GM19452 (cell line): ENCODE measurements at regions not wholly inside any gene's neighbourhood (a gene's known extent, or its start where the extent isn't known, plus 50 kb on each side); places are given as distances from the start of the nearest gene placed in this dataset.
"Not testable (repeated sequence)": the region's sequence is repeated elsewhere in the genome, so short reads cannot be mapped to it uniquely, and the experiment has no call there.

Experiments used
- ATAC-seq: cut with Tn5 transposase; IDR thresholded peaks from one replicate; pipeline ENCODE4 v1.9.1; 2021; ENCODE audit not compliant: unreplicated experiment

DNA sequence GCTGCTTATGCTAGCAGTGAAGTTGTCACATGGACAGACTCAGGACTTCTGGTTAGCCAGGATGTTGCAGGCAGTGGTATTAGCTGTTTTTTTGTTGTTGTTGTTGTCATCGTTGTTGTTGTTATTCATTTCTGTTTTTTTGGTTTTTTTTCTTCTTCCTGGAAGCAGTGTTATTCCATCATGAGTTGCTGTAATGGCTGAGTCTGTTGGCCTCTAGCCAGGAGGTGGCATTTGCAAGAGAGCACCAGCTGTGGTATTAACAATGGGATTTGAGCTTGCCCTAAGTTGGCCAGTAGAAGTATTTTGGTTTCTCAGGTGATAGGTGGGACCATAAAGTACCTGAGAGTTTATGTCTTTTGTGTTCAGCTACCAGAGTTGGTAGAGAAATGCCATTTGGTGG lies 561.1 kb downstream of the KCTD16 start:
- ATAC-seq: no peak

DNA sequence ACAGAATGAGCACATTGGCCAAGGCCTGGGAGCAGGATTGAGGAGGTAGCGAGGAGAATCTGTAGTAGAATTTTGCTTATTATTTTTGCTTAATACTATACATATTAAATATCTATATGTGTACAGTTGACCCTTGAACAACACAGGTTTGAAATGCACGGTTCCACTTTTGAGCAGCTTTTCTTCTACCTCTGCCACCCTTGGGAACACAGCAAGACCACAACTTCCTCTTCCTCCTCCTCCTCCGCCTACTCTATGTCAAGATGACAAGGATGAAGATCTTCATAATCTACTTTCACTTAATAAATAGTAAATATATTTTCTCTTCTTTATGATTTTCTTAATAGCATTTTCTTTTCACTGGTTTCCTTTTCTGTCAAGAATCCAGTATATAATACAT lies 541.4 kb downstream of the KCTD16 start:
- no peak for ATAC-seq

GRCh38 chr5:144711172-144711571 lies 540.5 kb downstream of the KCTD16 start:
- ATAC-seq: no peak

- ATAC-seq: no peak
These were observed 540.0 kb downstream of the KCTD16 start for GRCh38 chr5:144710637-144711036.

DNA sequence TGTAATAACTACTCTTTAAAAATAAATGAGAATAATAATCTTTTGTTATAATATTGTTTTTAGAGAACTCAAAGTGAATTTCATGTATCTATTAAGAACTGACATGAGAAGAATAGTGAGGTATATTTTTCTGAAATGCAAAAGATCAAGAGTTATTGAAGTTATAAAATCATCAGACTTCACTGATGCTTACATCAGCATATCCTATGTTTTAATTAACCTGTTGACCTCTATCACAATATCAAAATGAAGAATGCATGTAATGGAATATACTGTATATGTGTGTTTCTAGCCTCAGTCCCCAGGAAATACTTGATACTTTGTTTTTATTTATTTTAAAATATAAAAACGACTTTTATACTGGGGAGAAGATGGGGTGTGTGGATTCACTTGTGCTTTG lies 533.1 kb downstream of the KCTD16 start:
- no peak for ATAC-seq

- no peak for ATAC-seq
These were observed 527.8 kb downstream of the KCTD16 start for GRCh38 chr5:144698484-144698883.

DNA sequence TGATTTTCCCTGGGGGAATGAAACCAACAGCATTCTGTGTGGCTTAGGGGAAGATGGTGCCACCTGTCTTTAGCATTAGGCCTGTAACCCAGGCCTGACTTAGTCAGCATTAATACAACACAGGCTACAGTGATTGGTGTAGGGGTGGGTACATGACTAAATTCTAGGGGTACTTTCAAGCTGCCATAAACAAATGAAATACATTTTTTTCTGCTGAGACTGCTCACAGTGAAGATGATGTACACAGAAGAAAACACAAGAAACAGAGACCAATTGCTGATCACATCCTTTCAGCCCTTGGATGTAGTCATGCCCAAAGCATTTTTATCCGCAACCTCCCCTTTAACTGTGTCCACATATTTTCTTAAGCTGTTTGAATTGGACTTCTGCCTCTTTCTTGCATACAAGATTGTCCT lies 527.2 kb downstream of the KCTD16 start:
- ATAC-seq: no peak

DNA sequence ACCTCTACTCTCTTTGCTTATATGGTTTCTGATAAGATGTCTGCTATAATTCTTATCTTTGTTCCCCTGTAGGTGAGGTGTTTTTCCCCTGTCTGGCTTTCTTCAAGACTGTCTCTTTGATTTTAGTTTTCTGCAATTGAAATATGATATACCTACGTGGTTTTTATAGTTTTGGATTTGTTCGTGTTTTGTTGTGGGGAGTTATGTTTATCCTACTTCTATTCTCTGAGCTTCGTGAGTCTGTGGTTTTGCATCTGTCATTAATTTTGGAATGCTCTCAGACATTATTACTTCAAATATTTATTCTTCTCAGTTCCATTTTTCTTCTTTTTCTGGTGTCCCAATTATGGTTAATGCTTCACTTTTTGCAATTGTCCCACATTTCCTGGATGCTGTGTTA lies 521.3 kb downstream of the KCTD16 start:
- no peak for ATAC-seq

- no peak for ATAC-seq
These were observed 514.2 kb downstream of the KCTD16 start for GRCh38 chr5:144684899-144685298.

DNA sequence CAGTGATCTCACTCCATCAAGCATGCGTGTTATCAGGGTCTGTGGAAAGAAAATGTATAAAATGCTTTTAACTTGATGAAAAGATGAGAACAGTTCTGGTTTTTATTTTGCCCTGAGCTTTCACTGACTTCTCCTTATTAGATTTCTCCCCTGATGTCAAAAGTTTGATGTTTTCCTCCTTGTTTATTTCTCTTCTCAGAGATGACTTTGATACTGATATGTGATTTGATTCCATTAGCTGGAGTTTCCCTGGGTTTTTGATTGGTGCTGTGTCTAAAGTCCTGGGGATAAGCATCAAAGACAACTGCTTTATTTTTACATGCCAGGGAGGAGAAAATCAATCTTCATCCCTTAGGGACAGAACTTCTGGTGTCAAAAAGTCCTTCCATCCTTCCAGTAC lies 510.0 kb downstream of the KCTD16 start:
- ATAC-seq: no peak

- no peak for ATAC-seq
These were observed 500.4 kb downstream of the KCTD16 start for GRCh38 chr5:144671066-144671465.

GRCh38 chr5:144659634-144660227 lies 489.1 kb downstream of the KCTD16 start:
- ATAC-seq: no peak

GRCh38 chr5:144644317-144644716 lies 473.6 kb downstream of the KCTD16 start:
- no peak for ATAC-seq

- ATAC-seq: no peak
These were observed 468.1 kb downstream of the KCTD16 start for GRCh38 chr5:144638787-144639186.

GRCh38 chr5:144634138-144634537 lies 463.5 kb downstream of the KCTD16 start:
- ATAC-seq: no peak

DNA sequence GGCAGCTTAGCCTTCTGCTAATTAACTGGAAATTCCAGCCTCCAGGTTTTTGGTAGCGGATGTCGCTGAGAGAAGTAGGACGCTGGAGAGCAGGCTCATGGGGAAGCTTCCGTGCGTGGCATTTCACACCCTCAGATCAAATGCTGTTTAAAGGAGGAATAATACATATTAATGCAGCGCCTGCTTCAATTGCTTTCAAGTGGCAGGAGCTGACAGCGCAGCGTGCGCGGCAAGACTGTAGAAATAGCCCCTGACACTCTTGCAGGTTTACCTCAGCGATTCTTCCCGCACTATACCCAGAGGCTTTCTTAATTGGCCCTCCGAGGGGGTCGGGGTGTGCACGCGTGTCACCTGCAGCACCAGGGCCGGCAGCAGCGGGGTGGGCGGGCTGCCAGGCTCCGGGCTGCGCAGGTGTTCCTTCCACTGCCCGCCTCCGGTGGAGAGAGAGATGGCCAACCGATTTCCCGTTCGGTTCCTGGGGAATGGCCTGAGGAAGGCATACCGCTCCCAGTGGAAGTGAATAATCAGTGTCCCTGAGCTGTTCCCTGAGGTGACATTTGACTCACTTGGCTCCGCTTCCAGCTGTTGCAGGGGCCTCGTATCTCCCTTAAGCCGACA lies 427.9 kb downstream of the KCTD16 start:
- ATAC-seq: no peak

DNA sequence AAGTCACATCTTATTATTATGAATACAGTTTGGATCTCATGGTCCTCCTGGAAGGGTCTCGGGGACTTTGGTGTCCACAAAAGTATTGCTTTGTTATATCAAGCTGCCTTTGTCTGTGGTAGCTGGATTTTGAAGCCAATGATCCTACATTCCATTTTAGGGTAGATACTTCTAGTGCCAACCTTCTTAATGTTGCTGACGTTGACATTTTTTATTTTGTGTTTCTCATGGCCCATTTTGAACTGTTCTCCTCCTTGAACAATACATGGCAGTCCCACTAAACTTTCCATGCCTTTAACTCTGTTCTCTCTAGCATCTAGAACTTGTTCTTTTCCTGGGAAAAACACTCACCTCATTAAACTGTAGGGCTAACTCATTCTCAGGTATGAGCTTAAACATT lies 425.8 kb downstream of the KCTD16 start:
- no peak for ATAC-seq

DNA sequence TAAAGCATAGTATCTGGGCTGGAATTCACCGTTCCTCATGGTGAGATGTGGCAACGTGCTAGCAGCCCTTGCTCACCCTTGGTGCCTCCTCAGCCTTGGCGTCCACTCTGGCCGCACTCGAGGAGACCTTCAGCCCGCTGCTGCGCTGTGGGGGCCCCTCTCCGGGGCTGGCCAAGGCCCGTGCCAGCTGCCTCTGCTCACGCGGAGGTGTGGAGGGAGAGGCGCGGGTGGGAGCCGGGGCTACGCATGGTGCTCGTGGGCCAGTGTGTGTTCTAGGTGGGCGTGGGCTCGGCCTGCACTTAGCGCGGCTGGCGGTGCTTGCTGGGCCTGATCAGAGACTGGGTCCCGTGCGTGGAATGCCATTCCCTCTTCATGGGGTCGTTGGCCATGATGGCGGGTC lies 424.2 kb downstream of the KCTD16 start:
- ATAC-seq: no peak

GRCh38 chr5:144594234-144594633 lies 423.6 kb downstream of the KCTD16 start:
- ATAC-seq: not testable (repeated sequence)

DNA sequence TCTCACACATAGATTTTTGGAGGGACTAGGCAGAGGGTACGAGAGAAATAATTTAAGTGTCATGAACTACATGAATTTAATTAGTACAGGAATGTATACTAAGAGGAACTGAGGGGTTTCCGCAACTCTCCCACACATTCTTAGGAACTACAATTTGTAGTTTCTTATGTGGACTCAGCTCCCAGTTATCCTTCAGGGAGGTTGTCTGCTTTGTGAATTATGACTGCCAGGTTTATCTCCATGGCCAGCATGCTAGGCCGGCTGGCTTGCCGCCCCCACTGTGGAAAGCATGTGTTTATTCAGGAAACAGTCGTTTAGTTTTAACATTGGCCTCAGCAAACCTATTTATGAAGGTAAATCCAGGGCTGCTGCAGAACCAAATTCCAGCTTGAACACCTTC lies 415.0 kb downstream of the KCTD16 start:
- ATAC-seq: no peak

DNA sequence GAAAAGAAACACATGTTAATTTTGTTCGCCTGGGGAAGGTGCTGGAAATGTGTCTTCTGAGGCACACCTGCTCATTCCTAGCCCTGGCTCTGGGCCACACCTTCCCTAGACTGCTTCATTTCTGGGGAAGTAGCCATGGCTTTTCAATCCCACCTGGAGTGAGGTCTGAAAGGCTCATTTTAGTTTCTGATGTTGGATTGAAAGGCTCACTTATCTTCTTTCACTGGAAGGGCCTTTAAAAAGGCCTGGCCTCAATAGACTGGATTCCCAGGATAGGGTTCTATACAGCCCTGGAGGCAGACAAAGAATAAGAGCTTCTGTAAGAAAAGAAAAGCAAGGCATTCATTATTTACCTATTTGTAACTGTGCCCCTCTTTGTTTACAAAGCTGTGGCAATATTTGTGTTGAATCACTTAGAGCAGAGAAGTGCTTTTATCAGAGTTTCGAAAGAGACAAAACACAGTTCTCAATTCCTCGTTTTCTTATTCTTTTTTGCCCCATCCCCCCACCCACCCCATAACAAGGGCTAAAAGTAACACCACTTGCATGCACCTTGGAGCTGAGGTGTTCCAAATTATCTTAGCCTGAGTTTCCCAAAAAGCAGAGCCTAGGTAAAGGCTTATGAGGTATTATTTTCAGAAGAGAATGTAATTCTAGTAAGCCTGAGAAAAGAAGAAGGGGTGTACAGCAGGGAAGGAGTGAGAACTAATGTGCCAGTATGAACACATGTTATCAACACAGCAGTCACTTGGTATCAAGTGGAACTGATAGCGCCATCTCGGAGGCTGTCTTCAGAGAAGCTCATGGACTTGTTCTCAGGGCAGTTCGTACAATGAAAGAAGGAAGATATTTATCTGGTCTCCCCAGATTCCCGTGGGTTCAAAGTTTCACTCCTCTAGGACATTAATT lies 413.1 kb downstream of the KCTD16 start:
- no peak for ATAC-seq

DNA sequence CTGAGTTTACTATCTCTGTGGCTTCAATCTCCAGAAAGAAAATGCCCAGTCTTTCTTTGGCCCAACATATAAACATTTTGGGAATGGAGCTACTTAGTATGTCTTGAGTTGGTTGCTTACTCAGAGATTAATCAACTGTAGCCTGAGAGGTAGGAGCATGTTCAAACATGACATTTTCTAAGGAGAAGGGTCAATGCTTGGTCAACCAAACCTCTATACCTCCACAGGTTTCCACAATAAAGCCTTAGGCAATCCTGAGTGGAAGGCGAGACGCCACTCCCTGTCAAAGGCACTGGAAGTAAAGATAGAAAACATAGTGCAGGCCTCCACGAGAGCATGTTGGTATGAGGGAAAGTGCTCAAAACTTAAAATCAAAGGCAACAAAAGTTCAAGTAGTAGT lies 411.4 kb downstream of the KCTD16 start:
- no peak for ATAC-seq
